IPS-NIHi7 (cell line): ENCODE measurements at regions not wholly inside any gene's neighbourhood (a gene's known extent, or its start where the extent isn't known, plus 50 kb on each side); places are given as distances from the start of the nearest gene placed in this dataset.
A peak's percentile ranks its signal among the peaks of the same experiment; 100 is the strongest.

Experiments
- DNase-seq: peaks from one replicate; pipeline ENCODE4 v3.0.0; 2012; ENCODE audit warnings: mixed read lengths; ENCODE audit errors: extremely low spot score

DNA sequence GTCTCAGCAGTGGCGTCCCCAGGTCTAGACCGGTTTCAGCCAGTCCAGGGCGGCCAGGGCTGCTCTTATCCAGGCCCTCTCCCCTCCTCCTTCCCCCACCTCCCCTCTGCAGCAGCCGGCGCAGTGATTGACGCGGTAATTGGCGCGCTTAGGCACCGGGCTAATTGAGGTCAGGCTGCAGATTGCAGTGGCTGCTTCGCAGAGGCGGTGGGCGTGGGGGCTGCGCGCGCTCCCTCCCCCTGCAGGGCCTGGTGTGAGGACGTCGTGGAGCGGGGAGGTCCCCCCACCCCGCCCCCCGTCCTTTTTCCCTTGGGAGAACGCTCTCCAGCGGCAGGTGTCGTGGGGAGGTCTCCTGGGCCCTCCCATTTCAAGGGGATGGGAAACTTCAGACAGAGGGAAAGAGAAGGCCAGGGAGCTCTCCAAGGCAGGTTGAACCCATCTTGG is 70.4 kb upstream of the BLCAP start:
- peak; percentile 69 for DNase-seq

DNA sequence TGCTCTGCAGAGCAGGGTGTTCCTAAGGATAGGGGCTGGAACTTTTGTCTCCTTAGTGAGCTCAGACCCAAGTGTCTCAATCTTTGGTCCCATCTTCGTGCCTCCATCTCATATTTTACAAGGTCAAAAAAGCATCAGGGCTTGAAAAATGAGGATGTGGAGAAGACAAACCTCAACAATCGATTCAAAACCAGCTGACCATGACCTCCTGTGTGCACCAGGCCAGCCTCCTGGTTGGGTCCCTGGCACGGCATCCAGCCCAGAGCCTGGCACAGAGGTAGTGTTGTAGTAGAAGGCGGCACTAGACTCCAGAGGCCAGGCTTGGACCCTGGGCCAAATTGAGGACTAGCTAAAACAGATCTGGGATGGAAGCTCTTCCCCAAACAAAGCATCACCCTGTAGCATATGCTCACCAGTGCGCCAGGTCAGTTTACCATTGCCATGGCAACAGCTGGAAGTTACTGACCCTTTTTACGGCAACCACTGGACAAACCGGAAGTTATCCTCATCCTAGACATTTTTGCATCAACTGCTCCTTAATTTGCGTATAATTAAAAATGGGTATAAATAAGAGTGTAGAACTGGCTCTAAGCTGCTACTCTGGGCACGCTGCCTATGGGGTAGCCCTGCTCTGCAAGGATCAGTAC is 69.3 kb upstream of the BLCAP start:
- DNase-seq = no peak

DNA sequence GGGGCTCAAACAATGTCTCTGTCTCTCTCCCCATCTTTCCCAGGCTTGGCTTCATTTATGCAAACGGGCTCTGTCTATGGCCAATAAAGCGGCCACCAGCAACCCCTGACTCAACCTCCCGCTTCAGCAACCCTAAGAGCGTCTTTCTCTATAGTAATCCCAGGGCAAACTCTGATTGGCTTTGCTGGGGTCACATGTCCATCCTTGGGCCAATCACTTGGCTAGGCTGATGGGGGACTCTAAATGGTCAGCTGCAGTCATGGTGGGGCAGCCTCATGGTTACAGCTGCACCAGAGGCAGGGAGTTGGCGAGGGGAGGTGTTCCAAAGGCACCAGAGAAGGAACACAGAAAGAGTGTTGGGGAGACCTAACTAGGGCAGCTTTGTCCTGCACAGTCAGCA is 68.5 kb upstream of the BLCAP start:
- DNase-seq = no peak

DNA sequence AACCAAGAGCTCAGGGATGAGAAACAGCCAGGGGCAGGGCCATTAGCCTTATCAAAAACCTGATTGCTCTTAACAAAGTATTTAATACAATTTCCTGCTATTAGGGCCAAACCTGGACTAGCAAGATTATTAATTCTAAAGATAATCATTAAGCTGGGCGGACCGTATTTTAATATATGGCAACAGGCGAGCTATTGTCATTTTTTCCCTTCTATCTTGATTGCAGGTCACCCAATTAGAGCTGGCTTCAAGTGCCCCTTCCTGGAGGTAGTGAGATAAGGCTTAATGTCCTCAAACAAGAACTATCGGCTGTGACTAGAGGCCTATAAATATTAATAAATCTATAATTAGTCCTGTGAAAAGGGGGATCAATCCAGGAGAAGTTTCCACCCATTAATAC is 66.0 kb upstream of the BLCAP start:
- no peak for DNase-seq

DNA sequence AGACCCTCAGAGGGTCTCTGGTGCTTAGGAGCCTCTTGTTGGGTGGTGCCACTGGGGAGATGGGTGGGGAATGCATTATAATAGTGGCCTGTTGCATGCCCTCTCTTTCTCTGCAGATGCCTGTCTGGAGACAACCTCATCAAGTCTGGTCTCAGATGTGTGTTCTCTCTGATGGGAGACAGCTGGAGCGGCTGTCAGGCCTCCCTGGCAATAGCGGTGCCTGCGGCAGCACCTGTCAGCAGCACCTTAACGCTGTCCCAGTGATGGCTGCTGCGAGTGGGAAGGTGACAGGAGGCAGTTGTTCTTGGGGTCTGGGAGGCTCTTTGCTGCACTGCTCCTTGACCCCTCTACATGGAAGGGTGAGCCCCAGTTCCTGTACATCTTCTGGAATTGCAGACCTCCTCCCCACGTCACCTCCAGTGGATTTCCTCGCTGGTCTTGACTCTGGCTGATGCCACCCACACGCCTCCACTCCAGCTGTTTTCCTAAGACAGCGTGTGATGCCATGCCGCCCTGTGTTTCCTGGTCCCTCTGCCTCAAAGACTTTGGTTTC is 63.3 kb upstream of the BLCAP start:
- no peak for DNase-seq

DNA sequence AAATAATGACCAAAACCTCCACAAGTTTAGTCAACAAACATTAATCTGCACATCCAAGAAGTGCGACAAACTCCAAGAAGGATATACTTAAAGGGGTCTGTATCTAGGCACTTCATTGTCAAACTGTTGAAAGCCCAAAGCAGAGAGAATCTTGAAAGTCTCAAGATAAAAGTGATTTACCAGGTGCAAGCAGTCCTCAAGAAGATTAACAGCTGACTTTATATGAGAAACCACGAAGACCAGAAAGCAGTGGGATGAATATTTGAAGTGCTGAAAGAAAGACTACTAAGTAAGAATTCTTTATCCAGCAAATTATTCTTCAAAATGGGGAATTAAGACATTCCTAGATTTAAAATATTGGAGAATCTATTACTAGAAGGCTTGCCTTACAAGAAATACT is 58.4 kb upstream of the BLCAP start:
- no peak for DNase-seq

DNA sequence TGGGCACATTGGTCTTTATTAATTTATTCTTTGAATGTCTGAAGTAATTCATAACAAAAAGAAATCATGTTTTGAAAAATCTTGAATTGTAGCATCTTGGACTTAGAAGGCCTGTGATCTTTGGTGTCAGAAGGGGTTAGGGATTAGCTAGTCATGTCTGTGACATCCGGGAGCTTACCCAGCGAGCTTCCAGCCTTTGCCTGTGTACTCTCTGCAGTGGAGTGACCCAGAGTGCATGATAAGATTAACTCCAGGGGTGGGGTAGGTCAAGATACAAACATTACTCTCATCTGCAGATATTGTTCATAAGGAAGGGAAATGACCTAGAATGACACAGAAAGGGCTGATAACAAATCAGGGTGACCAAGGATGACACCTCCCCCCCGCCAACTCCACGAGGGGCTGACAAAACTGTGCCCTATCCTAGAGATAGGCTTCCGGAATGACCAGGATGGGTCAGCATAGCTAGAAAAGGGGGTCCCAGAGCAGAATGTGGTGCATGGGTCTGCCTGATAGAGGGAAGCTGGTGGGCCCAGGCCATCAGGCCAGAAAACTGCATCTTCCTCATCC is 56.6 kb upstream of the BLCAP start:
- no peak for DNase-seq

DNA sequence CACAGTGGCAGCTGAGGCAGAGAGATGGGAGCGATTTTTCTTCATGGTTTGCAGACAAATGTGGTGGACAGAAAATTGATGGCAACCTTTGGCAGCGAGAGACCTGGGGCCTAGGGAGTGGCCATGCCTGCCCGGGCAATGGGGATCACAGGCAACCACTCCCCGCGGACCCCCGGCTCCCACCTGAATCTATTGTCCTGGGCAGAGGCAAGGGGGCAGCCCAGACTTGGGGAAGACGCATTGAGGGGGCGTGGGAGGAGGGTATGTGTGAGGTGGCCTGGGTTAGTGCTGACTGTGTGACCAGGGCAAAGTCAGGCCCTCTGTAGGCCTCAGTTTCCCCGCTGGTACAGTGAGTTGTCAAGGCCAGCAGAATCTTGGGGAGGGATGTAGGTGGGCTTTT is 53.6 kb upstream of the BLCAP start:
- no peak for DNase-seq

DNA sequence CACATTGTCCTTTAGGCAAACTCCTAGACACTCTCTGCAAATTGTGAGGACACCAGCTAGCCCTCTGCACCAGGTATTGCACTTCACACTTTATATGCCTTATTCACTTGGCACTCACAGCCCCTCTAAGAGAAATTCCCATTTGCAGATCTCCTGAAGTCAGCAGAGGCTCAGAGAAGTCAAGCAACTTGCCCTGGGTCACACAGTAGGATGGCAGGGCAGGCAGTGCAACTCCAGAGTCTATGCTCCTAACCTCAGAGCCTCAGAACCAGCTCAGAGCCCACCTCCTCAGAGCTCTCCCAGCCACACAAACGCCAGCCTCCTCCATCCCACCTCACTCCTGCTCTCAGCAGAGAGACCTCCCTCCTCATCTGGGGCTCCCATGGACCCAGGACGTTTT is 52.4 kb upstream of the BLCAP start:
- DNase-seq = no peak

DNA sequence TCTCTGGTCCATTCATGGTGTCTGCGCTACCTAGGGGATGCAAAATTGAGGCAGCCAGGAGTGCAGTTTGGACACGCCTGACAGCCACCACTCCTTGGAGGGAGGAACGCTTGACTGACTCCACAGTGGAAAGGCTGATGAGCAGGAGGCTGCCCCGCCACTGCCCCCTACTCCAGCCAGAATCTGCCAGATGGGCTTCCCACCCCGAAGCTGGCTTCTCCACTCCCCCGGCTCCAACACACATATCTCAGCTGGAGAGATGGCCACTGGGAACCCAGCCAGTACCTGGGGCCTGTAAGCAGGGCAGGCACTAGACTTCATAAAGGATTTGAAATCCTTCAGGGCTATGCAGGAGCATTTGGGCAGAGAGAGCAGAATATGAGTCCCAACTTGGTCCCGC is 51.4 kb upstream of the BLCAP start:
- peak; percentile 3 for DNase-seq

DNA sequence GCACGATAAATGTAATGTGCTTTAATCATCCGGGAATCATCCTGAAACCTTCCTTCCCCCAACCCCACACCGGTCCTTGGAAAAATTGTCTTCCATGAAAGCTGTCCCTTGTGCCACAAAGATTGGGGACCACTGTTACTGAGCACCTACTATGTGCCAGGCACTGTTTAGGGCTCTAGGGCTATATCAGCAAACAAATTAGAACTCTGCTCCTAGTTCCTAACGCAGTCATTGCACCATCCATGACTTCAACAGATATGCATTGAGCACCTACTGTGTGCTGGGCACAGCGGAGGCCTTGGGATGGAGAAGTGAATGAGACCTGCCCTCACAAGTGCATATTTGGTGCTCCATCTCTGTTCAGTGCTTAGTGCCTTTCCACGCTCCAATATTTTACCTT is 50.3 kb upstream of the BLCAP start:
- no peak for DNase-seq
